ENCODE measurements at regions not wholly inside any gene's neighbourhood (a gene's known extent, or its start where the extent isn't known, plus 50 kb on each side); places are given as distances from the start of the nearest gene placed in this dataset.

DNA sequence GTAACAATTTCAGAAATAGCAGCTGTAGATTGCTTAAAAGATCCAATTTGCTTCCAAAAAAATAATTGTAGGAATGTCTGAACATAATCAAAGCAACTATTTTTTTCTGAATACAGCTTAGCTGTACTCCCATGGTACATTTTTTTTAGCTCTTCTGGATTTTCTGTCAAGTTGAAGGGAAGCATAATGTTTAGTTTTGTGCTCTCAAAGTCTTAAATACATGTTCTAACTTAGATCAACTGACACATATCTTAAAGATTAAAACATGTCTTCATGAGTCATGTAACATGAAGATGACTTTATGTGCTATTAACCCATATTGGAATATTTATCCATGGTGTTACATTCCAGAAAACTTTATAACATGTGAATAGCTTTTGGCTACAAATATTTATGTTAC, 255.7 kb downstream of the BTG1 start:
- H3K27me3 ChIP-seq (replicated peaks; ENCODE audit: insufficient read depth, low read depth, low read length, poor library complexity), result no peaks in the 10 kb centered on the region
- TF ChIP-seq, protein P1, sequence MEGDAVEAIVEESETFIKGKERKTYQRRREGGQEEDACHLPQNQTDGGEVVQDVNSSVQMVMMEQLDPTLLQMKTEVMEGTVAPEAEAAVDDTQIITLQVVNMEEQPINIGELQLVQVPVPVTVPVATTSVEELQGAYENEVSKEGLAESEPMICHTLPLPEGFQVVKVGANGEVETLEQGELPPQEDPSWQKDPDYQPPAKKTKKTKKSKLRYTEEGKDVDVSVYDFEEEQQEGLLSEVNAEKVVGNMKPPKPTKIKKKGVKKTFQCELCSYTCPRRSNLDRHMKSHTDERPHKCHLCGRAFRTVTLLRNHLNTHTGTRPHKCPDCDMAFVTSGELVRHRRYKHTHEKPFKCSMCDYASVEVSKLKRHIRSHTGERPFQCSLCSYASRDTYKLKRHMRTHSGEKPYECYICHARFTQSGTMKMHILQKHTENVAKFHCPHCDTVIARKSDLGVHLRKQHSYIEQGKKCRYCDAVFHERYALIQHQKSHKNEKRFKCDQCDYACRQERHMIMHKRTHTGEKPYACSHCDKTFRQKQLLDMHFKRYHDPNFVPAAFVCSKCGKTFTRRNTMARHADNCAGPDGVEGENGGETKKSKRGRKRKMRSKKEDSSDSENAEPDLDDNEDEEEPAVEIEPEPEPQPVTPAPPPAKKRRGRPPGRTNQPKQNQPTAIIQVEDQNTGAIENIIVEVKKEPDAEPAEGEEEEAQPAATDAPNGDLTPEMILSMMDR (conservative IDR thresholded peaks at IDR 0.05; ENCODE audit: low read depth, low read length), result no peak
- no peak for TF ChIP-seq EZH2 (IDR thresholded peaks at IDR 0.05; ENCODE audit: borderline replicate concordance, low read depth, low read length, poor library complexity, severe bottlenecking)
- CTCF ChIA-PET, result no interaction called here
- intact Hi-C loops (cut with micrococcal nuclease; ENCODE audit: unreplicated experiment), result no loop called here
- no peak overlapping the region for H3K27ac ChIP-seq (ENCODE audit: low read depth, low read length, poor library complexity, severe bottlenecking)
- no peaks in the 10 kb centered on the region for H3K9me3 ChIP-seq (ENCODE audit: low read depth, low read length, poor library complexity, severe bottlenecking)
- no peak overlapping the region for H3K4me3 ChIP-seq (ENCODE audit: low read depth, low read length, poor library complexity, severe bottlenecking)
- POLR2A ChIA-PET (ENCODE audit: low non-redundant PET), result no interaction called here
- H3K4me1 ChIP-seq (ENCODE audit: insufficient read depth, low read length, poor library complexity, severe bottlenecking), result no peaks in the 10 kb centered on the region
- no peaks in the 10 kb centered on the region for H3K36me3 ChIP-seq (ENCODE audit: insufficient read depth, low read length, poor library complexity, severe bottlenecking)
- DNase-seq (ENCODE audit: low spot score), result no peak
- BruUV-seq (replicated peaks), result no TSS peak

DNA sequence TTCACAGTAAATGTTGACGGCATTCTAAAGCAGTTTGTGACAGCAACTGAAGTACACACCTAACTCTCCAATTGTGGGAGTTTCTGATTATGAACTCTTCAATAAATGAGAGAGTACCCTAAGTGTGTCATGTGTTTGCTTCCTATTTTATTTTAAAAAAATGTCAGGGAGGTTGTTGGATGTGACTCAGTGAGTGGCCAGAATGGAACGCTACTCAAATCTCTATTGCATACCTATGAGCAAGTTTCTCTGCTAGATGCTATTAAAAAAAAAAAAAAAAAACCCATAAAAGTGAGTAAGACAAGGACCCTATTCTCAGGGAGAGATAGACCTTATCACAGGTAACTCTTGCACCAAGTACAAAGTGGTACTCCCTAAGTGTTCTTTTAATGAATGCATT, 256.6 kb downstream of the BTG1 start:
- ChIA-PET CTCF (no interaction called here), POLR2A (ENCODE audit: low non-redundant PET) (no interaction called here)
- intact Hi-C loops (cut with micrococcal nuclease; ENCODE audit: unreplicated experiment), result no loop called here
- Histone ChIP-seq H3K9me3 (ENCODE audit: low read depth, low read length, poor library complexity, severe bottlenecking) (no peaks in the 10 kb centered on the region), H3K4me1 (ENCODE audit: insufficient read depth, low read length, poor library complexity, severe bottlenecking) (no peaks in the 10 kb centered on the region), H3K27ac (ENCODE audit: low read depth, low read length, poor library complexity, severe bottlenecking) (no peak overlapping the region), H3K36me3 (ENCODE audit: insufficient read depth, low read length, poor library complexity, severe bottlenecking) (no peaks in the 10 kb centered on the region), H3K27me3 (replicated peaks; ENCODE audit: insufficient read depth, low read depth, low read length, poor library complexity) (no peaks in the 10 kb centered on the region), H3K4me3 (ENCODE audit: low read depth, low read length, poor library complexity, severe bottlenecking) (no peak overlapping the region)
- BruUV-seq (replicated peaks), result no TSS peak
- no peak for DNase-seq (ENCODE audit: low spot score)
- TF ChIP-seq, protein P1 (conservative IDR thresholded peaks at IDR 0.05; ENCODE audit: low read depth, low read length), result no peak
- TF ChIP-seq EZH2 (IDR thresholded peaks at IDR 0.05; ENCODE audit: borderline replicate concordance, low read depth, low read length, poor library complexity, severe bottlenecking), result no peak

DNA sequence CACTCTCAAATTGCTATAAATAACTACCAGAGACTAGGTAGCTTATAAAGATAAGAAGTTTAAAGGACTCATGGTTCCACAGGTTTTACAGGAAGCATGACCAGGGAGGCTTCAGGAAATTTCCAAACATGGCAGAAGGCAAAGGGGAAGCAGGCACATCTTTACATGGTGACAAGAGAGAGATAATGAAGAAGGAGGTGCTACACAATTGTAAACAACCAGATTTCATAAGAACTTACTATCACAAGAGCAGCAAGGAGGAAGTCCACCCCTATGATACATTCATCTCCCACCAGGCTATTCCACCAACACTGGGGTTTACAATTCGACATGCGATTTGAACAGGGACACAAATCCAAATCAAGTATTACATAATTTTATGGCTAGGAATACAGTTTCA, 257.7 kb downstream of the BTG1 start:
- intact Hi-C loops (cut with micrococcal nuclease; ENCODE audit: unreplicated experiment), result no loop called here

More for the DNA sequence above, 257.7 kb downstream of the BTG1 start:
- no peaks in the 10 kb centered on the region for H3K36me3 ChIP-seq (ENCODE audit: insufficient read depth, low read length, poor library complexity, severe bottlenecking)
- no peak overlapping the region for H3K4me3 ChIP-seq (ENCODE audit: low read depth, low read length, poor library complexity, severe bottlenecking)
- POLR2A ChIA-PET (ENCODE audit: low non-redundant PET), result no interaction called here
- H3K27me3 ChIP-seq (replicated peaks; ENCODE audit: insufficient read depth, low read depth, low read length, poor library complexity), result no peaks in the 10 kb centered on the region
- no peak overlapping the region for H3K27ac ChIP-seq (ENCODE audit: low read depth, low read length, poor library complexity, severe bottlenecking)
- BruUV-seq (replicated peaks), result no TSS peak
- CTCF ChIA-PET, result no interaction called here
- TF ChIP-seq EZH2 (IDR thresholded peaks at IDR 0.05; ENCODE audit: borderline replicate concordance, low read depth, low read length, poor library complexity, severe bottlenecking), result no peak
- H3K9me3 ChIP-seq (ENCODE audit: low read depth, low read length, poor library complexity, severe bottlenecking), result no peaks in the 10 kb centered on the region
- no peak for DNase-seq (ENCODE audit: low spot score)
- H3K4me1 ChIP-seq (ENCODE audit: insufficient read depth, low read length, poor library complexity, severe bottlenecking), result no peaks in the 10 kb centered on the region

All from A673 (cell line).